DND-41 (cell line): ENCODE measurements at regions not wholly inside any gene's neighbourhood (a gene's known extent, or its start where the extent isn't known, plus 50 kb on each side); places are given as distances from the start of the nearest gene placed in this dataset.

ENCODE experiments used
- ATAC-seq: fragments of 200-7000 bp; cut with Tn5 transposase; 3 replicates; pipeline ENCODE4 v1.9.1; 2021; ENCODE audit warnings: low read depth; ENCODE audit not compliant: insufficient read depth
- DNase-seq: peaks from one replicate; pipeline ENCODE4 v3.0.0-alpha.2; 2020
- H2AFZ ChIP-seq: 2 replicates; pipeline ENCODE4 v1.6.0; 2012; ENCODE audit warnings: low read depth, low read length
- H3K27ac ChIP-seq: 2 replicates; pipeline ENCODE4 v1.5.1; 2012; ENCODE audit warnings: low read length, inconsistent platforms
- H3K27me3 ChIP-seq: fragments of 200-600 bp; sonication (generic); 2 replicates; pipeline ENCODE4 v1.6.0; 2012; ENCODE audit warnings: low read length, mild to moderate bottlenecking, inconsistent platforms; ENCODE audit not compliant: insufficient read depth, poor library complexity
- H3K36me3 ChIP-seq: 2 replicates; pipeline ENCODE4 v1.5.1; 2012; ENCODE audit warnings: low read length, inconsistent platforms; ENCODE audit not compliant: insufficient read depth
- H3K4me1 ChIP-seq: 2 replicates; pipeline ENCODE4 v1.5.1; 2012; ENCODE audit warnings: mild to moderate bottlenecking, low read length; ENCODE audit not compliant: insufficient read depth
- H3K4me2 ChIP-seq: 2 replicates; pipeline ENCODE4 v1.6.0; 2012; ENCODE audit warnings: mild to moderate bottlenecking, moderate library complexity, low read length, inconsistent platforms; ENCODE audit not compliant: insufficient read depth
- H3K4me3 ChIP-seq, 2 experiments: fragments of 200-600 bp in 1 of 2; shearing (Covaris generic) in 1 of 2; 2 replicates each; pipeline ENCODE4 v1.5.1; 2012 to 2016; ENCODE audit warnings: inconsistent platforms in 2 of 2, low read length in 2 of 2, mild to moderate bottlenecking in 2 of 2, low read depth in 1 of 2, moderate library complexity in 1 of 2
- H3K79me2 ChIP-seq: 2 replicates; pipeline ENCODE4 v1.6.0; 2012; ENCODE audit warnings: low read length, inconsistent platforms; ENCODE audit not compliant: insufficient read depth
- H3K9ac ChIP-seq: 2 replicates; pipeline ENCODE4 v1.6.0; 2012; ENCODE audit warnings: low read depth, mild to moderate bottlenecking, inconsistent platforms, low read length, moderate library complexity
- H3K9me3 ChIP-seq: 2 replicates; pipeline ENCODE4 v1.5.1; 2012; ENCODE audit warnings: low read length, moderate library complexity, mild to moderate bottlenecking, inconsistent platforms; ENCODE audit not compliant: insufficient read depth, severe bottlenecking
- H4K20me1 ChIP-seq: 2 replicates; pipeline ENCODE4 v1.6.0; 2012; ENCODE audit warnings: low read length; ENCODE audit not compliant: insufficient read depth
- CTCF ChIP-seq: IDR thresholded peaks from 2 replicates; pipeline ENCODE4 v1.5.1; 2012; ENCODE audit warnings: borderline replicate concordance, low read length, moderate library complexity, mild to moderate bottlenecking; ENCODE audit not compliant: poor library complexity, severe bottlenecking; ENCODE audit errors: extremely low read depth
- EZH2 ChIP-seq: IDR thresholded peaks from 3 replicates; pipeline ENCODE4 v1.6.1; 2012; ENCODE audit warnings: borderline replicate concordance, low read depth, mild to moderate bottlenecking, moderate library complexity, low read length, inconsistent platforms; ENCODE audit not compliant: severe bottlenecking

GRCh38 chr7:53437336-53437735 lies 401.9 kb downstream of the POM121L12 start:
- H3K4me1 ChIP-seq = no peaks in the 10 kb centered on the region
- no peaks in the 10 kb centered on the region for H3K36me3 ChIP-seq

GRCh38 chr7:53446170-53446569 lies 410.7 kb downstream of the POM121L12 start:
- ATAC-seq (no peak), DNase-seq (no peak)
- no peak overlapping the region for H2AFZ ChIP-seq
- no peaks in the 10 kb centered on the region for H3K9me3 ChIP-seq
- no peak overlapping the region for H3K27ac ChIP-seq
- no peaks in the 10 kb centered on the region for H4K20me1 ChIP-seq
- no peaks in the 10 kb centered on the region for H3K27me3 ChIP-seq
- H3K4me2 ChIP-seq = no peak overlapping the region
- no peaks in the 10 kb centered on the region for H3K4me1 ChIP-seq
- H3K36me3 ChIP-seq = no peaks in the 10 kb centered on the region
- H3K79me2 ChIP-seq = no peaks in the 10 kb centered on the region
- no peak overlapping the region for H3K4me3 ChIP-seq
- no peak for TF ChIP-seq EZH2
- TF ChIP-seq CTCF = no peak
- no peak overlapping the region for H3K9ac ChIP-seq

More at GRCh38 chr7:53437336-53437735, 401.9 kb downstream of the POM121L12 start:
- TF ChIP-seq CTCF (no peak), EZH2 (no peak)
- H3K4me2 ChIP-seq = no peak overlapping the region
- no peaks in the 10 kb centered on the region for H3K9me3 ChIP-seq
- H2AFZ ChIP-seq = no peak overlapping the region
- ATAC-seq (no peak), DNase-seq (no peak)
- no peak overlapping the region for H3K9ac ChIP-seq
- H3K27me3 ChIP-seq = no peaks in the 10 kb centered on the region
- H4K20me1 ChIP-seq = no peaks in the 10 kb centered on the region
- H3K4me3 ChIP-seq = no peak overlapping the region
- no peaks in the 10 kb centered on the region for H3K79me2 ChIP-seq
- H3K27ac ChIP-seq = no peak overlapping the region

GRCh38 chr7:53458636-53459035 lies 423.2 kb downstream of the POM121L12 start:
- TF ChIP-seq CTCF (no peak), EZH2 (no peak)
- H3K9me3 ChIP-seq = no peaks in the 10 kb centered on the region
- no peak overlapping the region for H3K27ac ChIP-seq

GRCh38 chr7:53466371-53466770 lies 430.9 kb downstream of the POM121L12 start:
- Histone ChIP-seq H3K4me2 (no peak overlapping the region), H3K4me1 (no peaks in the 10 kb centered on the region), H3K36me3 (no peaks in the 10 kb centered on the region), H3K4me3 (no peak overlapping the region), H4K20me1 (no peaks in the 10 kb centered on the region), H3K9me3 (no peaks in the 10 kb centered on the region), H3K9ac (no peak overlapping the region), H3K79me2 (no peaks in the 10 kb centered on the region), H2AFZ (no peak overlapping the region), H3K27me3 (no peaks in the 10 kb centered on the region), H3K27ac (no peak overlapping the region)
- no peak for ATAC-seq
- no peak for TF ChIP-seq EZH2
- TF ChIP-seq CTCF = no peak
- no peak for DNase-seq

More at GRCh38 chr7:53458636-53459035, 423.2 kb downstream of the POM121L12 start:
- Histone ChIP-seq H3K36me3 (no peaks in the 10 kb centered on the region), H3K27me3 (no peaks in the 10 kb centered on the region), H3K4me1 (no peaks in the 10 kb centered on the region), H3K4me2 (no peak overlapping the region), H3K79me2 (no peaks in the 10 kb centered on the region), H3K4me3 (no peak overlapping the region), H4K20me1 (no peaks in the 10 kb centered on the region), H3K9ac (no peak overlapping the region), H2AFZ (no peak overlapping the region)
- ATAC-seq (no peak), DNase-seq (no peak)
